GM23248 (cell line): ENCODE measurements at regions not wholly inside any gene's neighbourhood (a gene's known extent, or its start where the extent isn't known, plus 50 kb on each side); places are given as distances from the start of the nearest gene placed in this dataset.

Source experiments
- EZH2 ChIP-seq: fragments of 200-600 bp; sonication (generic); IDR thresholded peaks from 2 replicates; pipeline ENCODE4 v1.6.1; 2018; ENCODE audit warnings: antibody characterized with exemption, mild to moderate bottlenecking; ENCODE audit not compliant: insufficient read depth, poor library complexity, severe bottlenecking
- EZH2phosphoT487 ChIP-seq: fragments of 200-600 bp; sonication (generic); IDR thresholded peaks from 2 replicates; pipeline ENCODE4 v1.6.1; 2018; ENCODE audit warnings: antibody characterized with exemption, moderate library complexity, mild to moderate bottlenecking, low read depth; ENCODE audit not compliant: insufficient read depth

DNA sequence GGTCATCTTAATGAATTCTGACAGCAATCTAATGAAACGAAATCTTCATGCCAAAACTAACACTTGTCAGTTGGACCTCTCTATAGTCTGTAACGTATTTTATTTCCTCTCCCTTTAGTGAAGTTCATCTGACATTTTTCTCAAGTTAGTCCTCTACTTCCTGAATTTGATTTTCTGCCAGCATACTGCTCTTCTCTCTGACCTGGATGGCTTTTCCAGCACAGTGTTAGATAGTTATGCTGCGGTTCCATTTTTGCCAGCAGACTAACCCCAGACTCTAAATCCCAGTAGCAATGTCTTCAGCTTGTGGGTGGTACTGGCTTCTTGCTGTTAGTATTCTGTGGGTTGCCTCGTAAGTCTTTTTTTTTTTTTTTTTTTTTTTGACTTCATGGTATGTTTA, 146.7 kb upstream of the VEGFC start:
- TF ChIP-seq EZH2phosphoT487: no peak
- TF ChIP-seq EZH2: no peak
